Left lung (tissue), 4 donors: ENCODE measurements at regions not wholly inside any gene's neighbourhood (a gene's known extent, or its start where the extent isn't known, plus 50 kb on each side); places are given as distances from the start of the nearest gene placed in this dataset.
"Not testable (repeated sequence)": the region's sequence is repeated elsewhere in the genome, so short reads cannot be mapped to it uniquely, and the experiment has no call there.

Experiments used
- ATAC-seq: fragments of 200-7000 bp; cut with Tn5 transposase; one replicate; pipeline ENCODE4 v1.9.1; 2020; ENCODE audit warnings: moderate library complexity
- DNase-seq, 4 donors: peaks; one replicate each; pipeline ENCODE4 v3.0.0-alpha.2; 2013 to 2020
- H3K27ac ChIP-seq, 2 donors: fragments of 200-600 bp; sonication (generic) in 1 of 2; one replicate each; pipeline versions ENCODE4 v1.5.0 to v1.8.0; 2020 to 2021
- H3K27me3 ChIP-seq, 2 donors: fragments of 200-600 bp; sonication (generic) in 1 of 2; one replicate each; pipeline versions ENCODE4 v1.5.0 to v1.8.0; 2020 to 2021
- H3K36me3 ChIP-seq, 2 donors: fragments of 200-600 bp; sonication (generic) in 1 of 2; one replicate each; pipeline versions ENCODE4 v1.5.0 to v1.8.0; 2020 to 2021
- H3K4me1 ChIP-seq, 2 donors: fragments of 200-600 bp; one replicate each; pipeline ENCODE4 v1.8.0; 2021
- H3K4me3 ChIP-seq, 2 donors: fragments of 200-600 bp; sonication (generic) in 1 of 2; one replicate each; pipeline versions ENCODE4 v1.5.0 to v1.8.0; 2020 to 2021; ENCODE audit warnings: mild to moderate bottlenecking in 1 of 2
- H3K9me3 ChIP-seq, 2 donors: fragments of 200-600 bp; sonication (generic) in 1 of 2; one replicate each; pipeline versions ENCODE4 v1.5.0 to v1.8.0; 2020 to 2021
- intact Hi-C, 2 donors: fragments of 100-400 bp; cut with DNase I; formaldehyde crosslinking; loops; one replicate each; pipeline versions ENCODE4 v1.11.2 to v1.14.2; 2022
- TF ChIP-seq, protein P1 (sequence below), 2 donors: fragments of 200-600 bp; sonication (generic) in 1 of 2; IDR thresholded peaks; one replicate each; pipeline versions ENCODE4 v1.5.0 to v1.8.0; 2021; ENCODE audit warnings: antibody characterized with exemption in 2 of 2
- donor health status: DM: no; HTN: yes; CAD: no.
- donor health status: DM: no; HTN: no; CAD: no.

DNA sequence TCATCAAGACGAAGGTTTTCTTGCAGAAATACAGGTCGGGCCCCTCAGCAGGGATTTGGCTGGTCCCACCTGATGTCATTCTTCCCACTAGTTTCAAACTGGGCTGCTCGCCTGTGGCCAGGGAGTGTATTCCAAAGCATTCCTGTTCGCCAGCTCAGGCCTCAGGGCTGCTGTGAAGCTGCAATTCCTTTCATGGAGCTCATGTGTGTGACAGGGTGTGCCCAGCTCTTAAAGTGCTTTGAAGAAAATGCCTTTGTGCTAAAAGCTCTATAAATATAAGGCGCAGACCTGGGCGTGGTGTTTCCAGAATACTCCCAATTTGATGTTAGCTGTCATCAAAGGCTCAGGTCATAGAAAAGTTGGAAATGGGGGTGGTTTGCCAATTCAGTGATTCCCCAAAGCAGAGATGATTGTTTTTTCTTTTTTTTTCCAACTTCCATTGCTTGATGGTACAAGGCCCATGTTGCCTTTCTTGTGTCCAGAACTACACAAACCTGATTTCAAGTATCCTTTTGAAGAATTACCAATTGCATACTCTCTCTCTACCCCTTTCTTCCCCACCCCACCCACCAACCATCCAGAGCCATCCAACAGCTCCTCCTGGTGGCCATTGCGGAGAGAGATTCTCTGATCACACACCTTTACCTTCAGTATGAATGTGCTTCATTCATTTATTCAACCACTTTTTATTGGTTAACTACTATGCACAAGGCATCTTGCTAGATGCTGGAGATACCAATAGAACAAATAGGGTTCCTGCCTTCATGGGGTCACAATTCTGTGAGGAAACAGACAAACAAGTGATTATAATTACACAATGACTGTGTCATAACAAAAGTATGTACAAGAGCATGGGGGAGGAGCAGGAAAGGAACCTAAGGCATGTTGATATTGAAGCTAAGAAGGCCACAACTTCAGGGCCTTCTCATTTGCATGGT is 297.3 kb upstream of the LYZL1 start:
- H3K27me3 ChIP-seq, result no peaks in the 10 kb centered on the region
- H3K9me3 ChIP-seq, result no peaks in the 10 kb centered on the region
- intact Hi-C loops, result loop anchor here in 1 of 2 donors (5.0 kb wide), 1 partner anchor 324 kb away; no protein-coding TSS in a partner anchor
- peak in 2 of 4 donors; percentile 59 to 65 for DNase-seq
- no peaks in the 10 kb centered on the region for H3K36me3 ChIP-seq
- no peaks in the 10 kb centered on the region for H3K4me1 ChIP-seq
- TF ChIP-seq, protein P1, sequence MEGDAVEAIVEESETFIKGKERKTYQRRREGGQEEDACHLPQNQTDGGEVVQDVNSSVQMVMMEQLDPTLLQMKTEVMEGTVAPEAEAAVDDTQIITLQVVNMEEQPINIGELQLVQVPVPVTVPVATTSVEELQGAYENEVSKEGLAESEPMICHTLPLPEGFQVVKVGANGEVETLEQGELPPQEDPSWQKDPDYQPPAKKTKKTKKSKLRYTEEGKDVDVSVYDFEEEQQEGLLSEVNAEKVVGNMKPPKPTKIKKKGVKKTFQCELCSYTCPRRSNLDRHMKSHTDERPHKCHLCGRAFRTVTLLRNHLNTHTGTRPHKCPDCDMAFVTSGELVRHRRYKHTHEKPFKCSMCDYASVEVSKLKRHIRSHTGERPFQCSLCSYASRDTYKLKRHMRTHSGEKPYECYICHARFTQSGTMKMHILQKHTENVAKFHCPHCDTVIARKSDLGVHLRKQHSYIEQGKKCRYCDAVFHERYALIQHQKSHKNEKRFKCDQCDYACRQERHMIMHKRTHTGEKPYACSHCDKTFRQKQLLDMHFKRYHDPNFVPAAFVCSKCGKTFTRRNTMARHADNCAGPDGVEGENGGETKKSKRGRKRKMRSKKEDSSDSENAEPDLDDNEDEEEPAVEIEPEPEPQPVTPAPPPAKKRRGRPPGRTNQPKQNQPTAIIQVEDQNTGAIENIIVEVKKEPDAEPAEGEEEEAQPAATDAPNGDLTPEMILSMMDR (IDR thresholded peaks at IDR 0.05), result peak; percentile 42 to 61
- peak; percentile 91 for ATAC-seq
- no peak overlapping the region for H3K4me3 ChIP-seq
- no peak overlapping the region for H3K27ac ChIP-seq

DNA sequence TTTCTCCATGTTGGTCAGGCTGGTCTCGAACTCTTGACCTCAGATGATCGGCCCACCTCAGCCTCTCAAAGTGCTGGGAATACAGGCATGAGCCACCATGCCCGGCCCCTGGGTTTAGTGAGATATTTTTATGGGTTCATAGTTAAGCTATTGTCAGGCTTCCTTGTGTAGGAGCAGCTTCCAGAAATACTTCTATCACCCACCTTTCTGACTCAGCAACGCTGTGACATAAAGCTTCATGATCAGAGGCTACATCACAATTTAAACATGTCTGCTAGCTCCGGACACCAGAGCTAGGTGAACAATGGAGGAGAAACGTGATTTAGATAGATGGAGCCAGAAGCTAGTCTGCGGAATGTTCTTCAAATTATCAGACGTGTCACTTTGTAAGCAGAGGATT is 295.8 kb upstream of the LYZL1 start:
- no peak for ATAC-seq
- intact Hi-C loops, result loop anchor here in 1 of 2 donors (5.0 kb wide), 1 partner anchor 326 kb away; no protein-coding TSS in a partner anchor
- no peaks in the 10 kb centered on the region for H3K27me3 ChIP-seq
- H3K9me3 ChIP-seq, result no peaks in the 10 kb centered on the region
- H3K36me3 ChIP-seq, result no peaks in the 10 kb centered on the region
- H3K4me1 ChIP-seq, result no peaks in the 10 kb centered on the region
- TF ChIP-seq, protein P1 (IDR thresholded peaks at IDR 0.05), result no peak
- H3K27ac ChIP-seq, result no peak overlapping the region
- no peak for DNase-seq
- no peak overlapping the region for H3K4me3 ChIP-seq

DNA sequence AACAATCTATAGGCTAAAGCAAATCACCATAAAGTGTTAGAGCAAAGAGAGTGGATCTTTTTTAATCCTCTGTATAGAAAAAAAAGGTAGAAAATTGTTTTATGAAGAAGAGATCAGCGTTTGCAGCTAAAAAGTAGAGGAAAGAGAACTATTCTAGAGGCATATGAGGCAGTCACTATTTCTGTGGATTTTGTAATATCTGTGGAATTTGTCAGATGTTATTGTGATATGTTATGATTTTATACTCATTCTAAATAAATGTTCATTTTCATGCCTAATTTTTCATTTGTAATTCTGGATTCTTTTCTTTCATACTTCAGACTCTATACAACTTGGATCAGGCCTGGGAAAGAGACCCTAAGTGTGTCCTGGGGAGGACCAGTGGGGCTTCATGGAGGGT is 295.0 kb upstream of the LYZL1 start:
- Histone ChIP-seq H3K9me3 (no peaks in the 10 kb centered on the region), H3K36me3 (no peaks in the 10 kb centered on the region), H3K27ac (no peak overlapping the region), H3K27me3 (no peaks in the 10 kb centered on the region), H3K4me3 (no peak overlapping the region), H3K4me1 (no peaks in the 10 kb centered on the region)
- intact Hi-C loops, result loop anchor here in 1 of 2 donors (5.0 kb wide), 1 partner anchor 327 kb away; no protein-coding TSS in a partner anchor
- ATAC-seq, result no peak
- TF ChIP-seq, protein P1 (IDR thresholded peaks at IDR 0.05), result no peak
- DNase-seq, result no peak

DNA sequence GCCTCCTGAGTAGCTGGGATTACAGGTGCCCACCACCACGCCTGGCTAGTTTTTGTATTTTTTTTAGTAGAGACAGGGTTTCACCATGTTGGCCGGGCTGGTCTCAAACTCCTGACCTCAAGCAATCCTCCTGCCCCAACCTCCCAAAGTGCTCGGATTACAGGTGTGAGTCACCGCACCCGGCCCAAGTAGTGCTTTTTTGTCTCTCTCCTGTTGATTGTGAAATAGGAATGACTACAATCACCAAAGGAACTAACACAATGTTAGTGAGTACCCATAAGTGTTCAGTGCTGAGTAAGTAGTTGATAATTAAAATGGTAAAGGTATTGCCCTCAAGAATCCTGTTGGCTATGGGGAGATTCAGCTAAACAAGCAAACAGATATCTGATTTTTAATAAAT is 294.1 kb upstream of the LYZL1 start:
- H3K4me3 ChIP-seq, H3K9me3 ChIP-seq, H3K27ac ChIP-seq, H3K27me3 ChIP-seq, DNase-seq, H3K36me3 ChIP-seq, ATAC-seq, H3K4me1 ChIP-seq: not testable (repeated sequence)
- intact Hi-C loops, result loop anchor here in 1 of 2 donors (5.0 kb wide), 1 partner anchor 328 kb away; no protein-coding TSS in a partner anchor

DNA sequence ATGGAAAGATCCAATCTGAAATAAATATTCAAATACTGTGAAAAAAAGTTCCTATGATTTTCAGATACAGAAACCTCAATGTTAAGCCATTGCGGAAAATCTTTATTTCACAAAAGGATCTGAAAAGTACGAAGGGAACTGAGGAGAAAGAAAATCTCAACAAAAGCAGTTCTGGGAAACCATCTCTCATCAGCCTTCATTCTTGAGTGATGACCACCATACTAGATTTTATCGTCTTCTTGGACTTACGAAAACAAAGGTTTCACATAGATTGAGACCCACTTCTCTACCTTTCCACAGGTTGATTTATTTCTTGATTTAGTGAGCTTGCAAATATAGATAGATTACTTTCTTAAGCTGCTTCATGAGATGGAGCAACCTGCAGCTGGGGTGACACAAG is 293.4 kb upstream of the LYZL1 start:
- Histone ChIP-seq H3K27ac (no peak overlapping the region), H3K4me1 (no peaks in the 10 kb centered on the region), H3K36me3 (no peaks in the 10 kb centered on the region), H3K4me3 (no peak overlapping the region), H3K9me3 (no peaks in the 10 kb centered on the region), H3K27me3 (no peaks in the 10 kb centered on the region)
- DNase-seq (no peak), ATAC-seq (no peak)
- TF ChIP-seq, protein P1 (IDR thresholded peaks at IDR 0.05), result no peak
- intact Hi-C loops, result no loop called here
